Keratinocyte (primary cell): ENCODE measurements at regions not wholly inside any gene's neighbourhood (a gene's known extent, or its start where the extent isn't known, plus 50 kb on each side); places are given as distances from the start of the nearest gene placed in this dataset.

Experiments used
- DNase-seq: peaks from one replicate; pipeline ENCODE4 v3.0.0-alpha.2; 2011; ENCODE audit warnings: low read depth, missing footprints, low spot score
- FAIRE-seq: peaks from 2 replicates; lab custom pipeline; 2011; peaks lifted over from hg19 to GRCh38; lab: Jason Lieb, UNC
- H2AFZ ChIP-seq: 2 replicates; pipeline ENCODE4 v1.6.0; 2012; ENCODE audit warnings: low read length, control low read depth, inconsistent platforms; ENCODE audit not compliant: control insufficient read depth
- H3K27ac ChIP-seq: 2 replicates; pipeline ENCODE4 v1.5.1; 2011; ENCODE audit warnings: low read length; ENCODE audit not compliant: control insufficient read depth, insufficient read depth
- H3K27me3 ChIP-seq: 3 replicates; pipeline ENCODE4 v1.6.0; 2011; ENCODE audit warnings: low read length; ENCODE audit not compliant: control insufficient read depth, insufficient read depth; ENCODE audit errors: extremely low read depth
- H3K36me3 ChIP-seq, 2 experiments: 2 replicates in 1 of 2; 3 replicates in 1 of 2; pipeline ENCODE4 v1.5.1; 2011; ENCODE audit warnings: low read length in 2 of 2, mild to moderate bottlenecking in 1 of 2; ENCODE audit not compliant: control insufficient read depth in 2 of 2, insufficient read depth in 2 of 2; ENCODE audit errors: extremely low read depth in 1 of 2
- H3K4me1 ChIP-seq: 3 replicates; pipeline ENCODE4 v1.5.1; 2011; ENCODE audit warnings: low read length; ENCODE audit not compliant: control insufficient read depth, insufficient read depth; ENCODE audit errors: extremely low read depth
- H3K4me2 ChIP-seq: 3 replicates; pipeline ENCODE4 v1.6.0; 2011; ENCODE audit warnings: low read depth, low read length; ENCODE audit not compliant: control insufficient read depth, insufficient read depth; ENCODE audit errors: extremely low read depth
- H3K4me3 ChIP-seq, 3 experiments: fragments of 200-600 bp in 1 of 3; sonication (generic) in 1 of 3; 2 replicates in 2 of 3; 3 replicates in 1 of 3; pipeline ENCODE4 v1.5.1; 2011 to 2016; ENCODE audit warnings: low read length in 3 of 3, mild to moderate bottlenecking in 3 of 3, control low read depth in 2 of 3, inconsistent platforms in 1 of 3, low read depth in 1 of 3, mixed read lengths in 1 of 3, mixed run types in 1 of 3, moderate library complexity in 1 of 3; ENCODE audit not compliant: control insufficient read depth in 2 of 3, insufficient read depth in 2 of 3; ENCODE audit errors: extremely low read depth in 1 of 3
- H3K79me2 ChIP-seq: 2 replicates; pipeline ENCODE4 v1.6.0; 2012; ENCODE audit warnings: low read length; ENCODE audit not compliant: control insufficient read depth, insufficient read depth
- H3K9ac ChIP-seq: 3 replicates; pipeline ENCODE4 v1.6.0; 2011; ENCODE audit warnings: low read length; ENCODE audit not compliant: control insufficient read depth, insufficient read depth; ENCODE audit errors: extremely low read depth
- H3K9me1 ChIP-seq: 3 replicates; pipeline ENCODE4 v1.6.0; 2011; ENCODE audit warnings: low read length; ENCODE audit not compliant: control insufficient read depth, insufficient read depth; ENCODE audit errors: extremely low read depth
- H3K9me3 ChIP-seq: 2 replicates; pipeline ENCODE4 v1.5.1; 2012; ENCODE audit warnings: low read depth, low read length; ENCODE audit not compliant: control insufficient read depth
- H4K20me1 ChIP-seq: 3 replicates; pipeline ENCODE4 v1.6.0; 2011; ENCODE audit warnings: low read length; ENCODE audit not compliant: control insufficient read depth, insufficient read depth; ENCODE audit errors: extremely low read depth
- CTCF ChIP-seq, 3 experiments: IDR thresholded peaks in 1 of 3; conservative IDR thresholded peaks in 1 of 3; optimal IDR thresholded peaks in 1 of 3; 2 replicates in 2 of 3; 3 replicates in 1 of 3; pipeline versions ENCODE3 to v1.5.1; 2011; ENCODE audit warnings: low read length in 3 of 3, mild to moderate bottlenecking in 3 of 3, moderate library complexity in 2 of 3, control low read depth in 1 of 3, inconsistent platforms in 1 of 3; ENCODE audit not compliant: insufficient read depth in 2 of 3; ENCODE audit errors: extremely low read depth in 1 of 3
- EZH2 ChIP-seq: IDR thresholded peaks from one replicate; pipeline ENCODE4 v1.6.1; 2012; ENCODE audit warnings: inconsistent platforms, mild to moderate bottlenecking, low read length, moderate library complexity
- dilution Hi-C: fragments of 300-500 bp; cut with MboI; formaldehyde crosslinking; loops from one replicate; pipeline ENCODE4 v1.7.0; 2020; ENCODE audit warnings: low sequenced_read_pairs; ENCODE audit not compliant: extremely low pct_ligation_motif_present

- no peak for FAIRE-seq
- no peaks in the 10 kb centered on the region for H3K79me2 ChIP-seq
- no peaks in the 10 kb centered on the region for H3K36me3 ChIP-seq
- no peak for DNase-seq
- peaks cover 4% of the 10 kb centered on the region for H3K9me3 ChIP-seq
- dilution Hi-C loops = no loop called here
- H3K9ac ChIP-seq = no peak overlapping the region
- H3K4me3 ChIP-seq = no peak overlapping the region
- no peak overlapping the region for H3K27ac ChIP-seq
- H3K27me3 ChIP-seq = no peaks in the 10 kb centered on the region
- H3K4me2 ChIP-seq = no peak overlapping the region
- no peaks in the 10 kb centered on the region for H3K9me1 ChIP-seq
- H4K20me1 ChIP-seq = no peaks in the 10 kb centered on the region
- no peaks in the 10 kb centered on the region for H3K4me1 ChIP-seq
- TF ChIP-seq CTCF (optimal IDR thresholded peaks at IDR 0.05 in 1 of 3, IDR thresholded peaks at IDR 0.05 in 1 of 3, conservative IDR thresholded peaks at IDR 0.05 in 1 of 3; ENCODE audit: extremely low read depth in 1 of 3, insufficient read depth in 2 of 3, low read length in 3 of 3) (no peak), EZH2 (no peak)
- H2AFZ ChIP-seq = no peak overlapping the region
These were observed 624.1 kb upstream of the ADGRB3 start for GRCh38 chr6:68010936-68011335.

GRCh38 chr6:68008445-68008844 lies 626.6 kb upstream of the ADGRB3 start:
- TF ChIP-seq CTCF (optimal IDR thresholded peaks at IDR 0.05 in 1 of 3, IDR thresholded peaks at IDR 0.05 in 1 of 3, conservative IDR thresholded peaks at IDR 0.05 in 1 of 3; ENCODE audit: extremely low read depth in 1 of 3, insufficient read depth in 2 of 3, low read length in 3 of 3) (no peak), EZH2 (no peak)
- H3K9me1 ChIP-seq = no peaks in the 10 kb centered on the region
- no peak overlapping the region for H3K4me3 ChIP-seq
- H3K79me2 ChIP-seq = no peaks in the 10 kb centered on the region
- no peak overlapping the region for H2AFZ ChIP-seq
- H3K27ac ChIP-seq = no peak overlapping the region
- H3K27me3 ChIP-seq = no peaks in the 10 kb centered on the region
- H3K9me3 ChIP-seq = peaks cover 6% of the 10 kb centered on the region
- H3K4me2 ChIP-seq = no peak overlapping the region
- H4K20me1 ChIP-seq = no peaks in the 10 kb centered on the region
- DNase-seq = no peak
- dilution Hi-C loops = no loop called here
- no peak for FAIRE-seq
- no peaks in the 10 kb centered on the region for H3K4me1 ChIP-seq
- no peak overlapping the region for H3K9ac ChIP-seq
- H3K36me3 ChIP-seq = no peaks in the 10 kb centered on the region
